ENCODE measurements at regions not wholly inside any gene's neighbourhood (a gene's known extent, or its start where the extent isn't known, plus 50 kb on each side); places are given as distances from the start of the nearest gene placed in this dataset.

DNA sequence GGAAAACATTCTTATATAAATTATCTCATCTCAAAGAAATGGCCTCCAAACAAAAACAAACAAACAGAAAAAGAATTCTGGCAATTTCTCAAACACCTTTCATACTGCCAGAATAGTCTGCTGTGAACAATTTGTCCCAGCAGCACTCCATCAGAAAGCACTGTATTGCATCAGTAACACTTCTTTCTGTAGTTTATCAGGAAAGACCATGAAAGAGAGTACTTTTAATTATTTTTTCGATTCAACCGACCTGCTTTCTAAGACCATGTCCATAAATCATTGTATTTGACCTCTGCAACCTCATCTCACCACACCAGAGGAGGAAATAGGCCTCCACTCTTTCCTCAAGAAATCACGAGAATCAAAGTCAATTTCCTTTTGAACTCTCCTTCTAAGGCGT is 1579.9 kb downstream of the MRPL39 start:
- Histone ChIP-seq H3K79me2 (ENCODE audit: insufficient read depth, low read length) (no peaks in the 10 kb centered on the region), H3K9me3 (ENCODE audit: insufficient read depth, low read depth, low read length) (no peaks in the 10 kb centered on the region), H3K4me2 (ENCODE audit: low read length) (no peak overlapping the region), H3K4me3 (ENCODE audit: insufficient read depth, low read depth, low read length) (no peak overlapping the region), H4K20me1 (ENCODE audit: insufficient read depth, low read length) (no peaks in the 10 kb centered on the region), H3K27me3 (ENCODE audit: insufficient read depth, low read length) (no peaks in the 10 kb centered on the region), H3K27ac (ENCODE audit: low read depth, low read length) (no peak overlapping the region), H3K4me1 (ENCODE audit: insufficient read depth, low read length) (no peaks in the 10 kb centered on the region), H3K9ac (ENCODE audit: low read length) (no peak overlapping the region), H2AFZ (ENCODE audit: low read depth, low read length) (no peak overlapping the region), H3K36me3 (ENCODE audit: insufficient read depth, low read length) (no peaks in the 10 kb centered on the region)
- no peak for FAIRE-seq
- Mint-ChIP-seq H3K27me3 (ENCODE audit: low read depth, unreplicated experiment) (no peaks in the 10 kb centered on the region), H3K36me3 (ENCODE audit: low read depth, unreplicated experiment) (no peaks in the 10 kb centered on the region), H3K9me3 (ENCODE audit: unreplicated experiment) (peaks cover 2% of the 10 kb centered on the region), H3K27ac (ENCODE audit: unreplicated experiment) (no peak overlapping the region), H3K4me3 (ENCODE audit: unreplicated experiment) (no peak overlapping the region), H3K4me1 (ENCODE audit: low read depth, unreplicated experiment) (no peaks in the 10 kb centered on the region)
- no peak for DNase-seq (ENCODE audit: low read depth)
- no peak for TF ChIP-seq EZH2 (IDR thresholded peaks at IDR 0.05; ENCODE audit: insufficient read depth, low read length)
- TF ChIP-seq CTCF (IDR thresholded peaks at IDR 0.05; ENCODE audit: insufficient read depth, low read depth, low read length): no peak

DNA sequence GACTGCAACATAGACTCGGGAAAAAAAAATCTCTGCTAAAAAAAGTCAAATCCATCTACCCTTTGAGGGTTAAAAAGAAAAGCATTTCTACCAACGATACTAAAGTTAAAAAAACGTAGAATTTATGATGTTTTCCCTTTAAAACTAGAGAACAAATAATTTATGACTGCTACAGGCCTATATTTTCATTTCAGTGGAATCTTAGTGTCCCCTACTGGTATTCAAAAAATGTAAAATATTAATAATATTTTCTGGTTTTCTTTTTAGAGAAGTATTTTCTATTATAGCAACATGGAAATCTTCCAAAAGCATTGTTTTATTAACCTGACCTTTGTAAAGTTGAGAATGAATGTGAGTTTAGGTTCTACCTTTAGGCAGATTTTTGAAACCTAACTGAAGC is 1582.2 kb downstream of the MRPL39 start:
- H3K4me3 Mint-ChIP-seq (ENCODE audit: unreplicated experiment): no peak overlapping the region
- H3K79me2 ChIP-seq (ENCODE audit: insufficient read depth, low read length): no peaks in the 10 kb centered on the region
- no peak for FAIRE-seq
- H2AFZ ChIP-seq (ENCODE audit: low read depth, low read length): no peak overlapping the region
- H3K4me3 ChIP-seq (ENCODE audit: insufficient read depth, low read depth, low read length): no peak overlapping the region
- H3K4me1 Mint-ChIP-seq (ENCODE audit: low read depth, unreplicated experiment): no peaks in the 10 kb centered on the region
- no peak overlapping the region for H3K27ac Mint-ChIP-seq (ENCODE audit: unreplicated experiment)
- no peaks in the 10 kb centered on the region for H3K27me3 ChIP-seq (ENCODE audit: insufficient read depth, low read length)
- no peak overlapping the region for H3K4me2 ChIP-seq (ENCODE audit: low read length)
- no peak for DNase-seq (ENCODE audit: low read depth)
- no peaks in the 10 kb centered on the region for H4K20me1 ChIP-seq (ENCODE audit: insufficient read depth, low read length)
- no peak overlapping the region for H3K27ac ChIP-seq (ENCODE audit: low read depth, low read length)
- H3K36me3 Mint-ChIP-seq (ENCODE audit: low read depth, unreplicated experiment): no peaks in the 10 kb centered on the region
- H3K36me3 ChIP-seq (ENCODE audit: insufficient read depth, low read length): no peaks in the 10 kb centered on the region
- H3K9me3 ChIP-seq (ENCODE audit: insufficient read depth, low read depth, low read length): no peaks in the 10 kb centered on the region
- H3K9ac ChIP-seq (ENCODE audit: low read length): no peak overlapping the region
- no peak for TF ChIP-seq CTCF (IDR thresholded peaks at IDR 0.05; ENCODE audit: insufficient read depth, low read depth, low read length)
- no peak for TF ChIP-seq EZH2 (IDR thresholded peaks at IDR 0.05; ENCODE audit: insufficient read depth, low read length)
- H3K4me1 ChIP-seq (ENCODE audit: insufficient read depth, low read length): no peaks in the 10 kb centered on the region
- H3K9me3 Mint-ChIP-seq (ENCODE audit: unreplicated experiment): peaks cover 7% of the 10 kb centered on the region
- no peaks in the 10 kb centered on the region for H3K27me3 Mint-ChIP-seq (ENCODE audit: low read depth, unreplicated experiment)

DNA sequence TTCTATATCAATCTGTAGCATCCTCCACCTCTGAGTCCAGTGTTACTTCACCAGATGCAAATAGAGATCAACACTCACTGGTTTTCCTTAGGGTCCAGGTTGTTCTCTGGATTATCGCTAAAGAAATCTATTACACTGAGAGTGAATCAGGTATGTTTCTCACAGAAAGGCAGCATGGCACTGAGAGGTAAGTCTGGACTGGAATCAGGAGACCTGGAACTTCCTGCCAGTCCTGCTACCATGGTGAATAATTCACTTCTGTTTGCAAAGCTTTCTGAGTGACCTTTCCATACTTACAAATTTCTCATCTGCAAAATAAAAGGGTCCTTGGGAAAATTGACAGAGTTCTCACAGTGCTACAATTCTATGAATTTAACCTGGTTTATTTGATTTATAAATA is 1583.3 kb downstream of the MRPL39 start:
- Histone ChIP-seq H3K4me2 (ENCODE audit: low read length) (no peak overlapping the region), H3K27ac (ENCODE audit: low read depth, low read length) (no peak overlapping the region), H2AFZ (ENCODE audit: low read depth, low read length) (peak overlapping the region; percentile 46), H3K9me3 (ENCODE audit: insufficient read depth, low read depth, low read length) (no peaks in the 10 kb centered on the region), H3K4me1 (ENCODE audit: insufficient read depth, low read length) (no peaks in the 10 kb centered on the region), H3K4me3 (ENCODE audit: insufficient read depth, low read depth, low read length) (no peak overlapping the region), H3K9ac (ENCODE audit: low read length) (no peak overlapping the region), H3K36me3 (ENCODE audit: insufficient read depth, low read length) (no peaks in the 10 kb centered on the region), H3K79me2 (ENCODE audit: insufficient read depth, low read length) (no peaks in the 10 kb centered on the region), H3K27me3 (ENCODE audit: insufficient read depth, low read length) (no peaks in the 10 kb centered on the region), H4K20me1 (ENCODE audit: insufficient read depth, low read length) (no peaks in the 10 kb centered on the region)
- no peaks in the 10 kb centered on the region for H3K4me1 Mint-ChIP-seq (ENCODE audit: low read depth, unreplicated experiment)
- H3K4me3 Mint-ChIP-seq (ENCODE audit: unreplicated experiment): no peak overlapping the region
- no peaks in the 10 kb centered on the region for H3K36me3 Mint-ChIP-seq (ENCODE audit: low read depth, unreplicated experiment)
- FAIRE-seq (no peak), DNase-seq (ENCODE audit: low read depth) (no peak)
- no peaks in the 10 kb centered on the region for H3K27me3 Mint-ChIP-seq (ENCODE audit: low read depth, unreplicated experiment)
- peaks cover 7% of the 10 kb centered on the region for H3K9me3 Mint-ChIP-seq (ENCODE audit: unreplicated experiment)
- no peak overlapping the region for H3K27ac Mint-ChIP-seq (ENCODE audit: unreplicated experiment)
- no peak for TF ChIP-seq CTCF (IDR thresholded peaks at IDR 0.05; ENCODE audit: insufficient read depth, low read depth, low read length)
- TF ChIP-seq EZH2 (IDR thresholded peaks at IDR 0.05; ENCODE audit: insufficient read depth, low read length): no peak

Measured in astrocyte (in vitro differentiated cells and primary cell).